GM18873 (cell line): ENCODE measurements at regions not wholly inside any gene's neighbourhood (a gene's known extent, or its start where the extent isn't known, plus 50 kb on each side); places are given as distances from the start of the nearest gene placed in this dataset.

Experiments used
- ATAC-seq: cut with Tn5 transposase; IDR thresholded peaks from one replicate; pipeline ENCODE4 v1.9.1; 2021; ENCODE audit warnings: mild to moderate bottlenecking, moderate library complexity, moderate number of reproducible peaks; ENCODE audit not compliant: unreplicated experiment, low FRiP score

GRCh38 chr4:122555216-122555615 lies 65.7 kb downstream of the IL21 start:
- ATAC-seq = no peak

- no peak for ATAC-seq
Measured at GRCh38 chr4:122553432-122553831, 67.4 kb downstream of the IL21 start.

GRCh38 chr4:122552898-122553297 lies 68.0 kb downstream of the IL21 start:
- no peak for ATAC-seq

- no peak for ATAC-seq
Measured at GRCh38 chr4:122548886-122549630, 71.8 kb downstream of the IL21 start.

- no peak for ATAC-seq
Measured at GRCh38 chr4:122548452-122548851, 72.4 kb downstream of the IL21 start.

GRCh38 chr4:122542411-122543236 lies 78.2 kb downstream of the IL21 start:
- peak; percentile 78 for ATAC-seq

- ATAC-seq = no peak
Measured at GRCh38 chr4:122541996-122542395, 78.9 kb downstream of the IL21 start.

- ATAC-seq = no peak
Measured at GRCh38 chr4:122540838-122541237, 80.0 kb downstream of the IL21 start.

GRCh38 chr4:122539861-122540465 lies 80.9 kb downstream of the IL21 start:
- ATAC-seq = no peak

GRCh38 chr4:122537388-122538135 lies 81.0 kb upstream of the IL2 start:
- no peak for ATAC-seq

GRCh38 chr4:122536001-122536400 lies 79.5 kb upstream of the IL2 start:
- no peak for ATAC-seq

- ATAC-seq = no peak
Measured at GRCh38 chr4:122534776-122535175, 78.3 kb upstream of the IL2 start.

GRCh38 chr4:122533841-122534240 lies 77.3 kb upstream of the IL2 start:
- no peak for ATAC-seq

GRCh38 chr4:122532766-122533165 lies 76.2 kb upstream of the IL2 start:
- ATAC-seq = no peak

- no peak for ATAC-seq
Measured at GRCh38 chr4:122531514-122531913, 75.0 kb upstream of the IL2 start.

- no peak for ATAC-seq
Measured at GRCh38 chr4:122531038-122531437, 74.5 kb upstream of the IL2 start.

- no peak for ATAC-seq
Measured at GRCh38 chr4:122528879-122529278, 72.4 kb upstream of the IL2 start.

GRCh38 chr4:122525865-122526264 lies 69.3 kb upstream of the IL2 start:
- no peak for ATAC-seq

GRCh38 chr4:122524176-122524575 lies 67.7 kb upstream of the IL2 start:
- ATAC-seq = no peak

GRCh38 chr4:122522944-122523343 lies 66.4 kb upstream of the IL2 start:
- no peak for ATAC-seq

GRCh38 chr4:122517345-122517744 lies 60.8 kb upstream of the IL2 start:
- no peak for ATAC-seq
